NCI-H510A treated with DMSO at 0.1 percent for 48 hours (cell line): ENCODE measurements at regions not wholly inside any gene's neighbourhood (a gene's known extent, or its start where the extent isn't known, plus 50 kb on each side); places are given as distances from the start of the nearest gene placed in this dataset.
"Not testable (repeated sequence)": the region's sequence is repeated elsewhere in the genome, so short reads cannot be mapped to it uniquely, and the experiment has no call there.

ENCODE experiments used
- DNase-seq: peaks from one replicate; lab custom pipeline; 2025; lab: John Stamatoyannopoulos, UW

DNA sequence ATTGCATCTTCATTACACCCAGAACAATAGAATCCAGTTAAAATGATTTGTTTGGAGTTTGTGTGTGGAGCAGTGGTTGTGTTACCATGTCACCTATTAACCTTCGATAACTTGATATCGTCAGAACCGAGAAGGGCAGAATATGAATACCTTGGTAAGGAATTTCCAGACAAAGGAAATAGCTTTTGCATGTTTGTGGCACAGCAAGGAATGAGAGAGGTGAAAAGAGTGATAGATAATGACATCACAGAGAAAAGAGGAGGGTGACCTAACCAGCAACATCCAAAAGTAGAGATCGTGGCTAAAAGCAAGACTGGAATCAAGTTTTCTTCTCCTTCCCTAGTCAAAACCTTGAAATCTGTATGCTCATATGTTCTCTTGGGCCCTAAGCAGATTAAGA, 244.6 kb upstream of the NEGR1 start:
- DNase-seq, result no peak

DNA sequence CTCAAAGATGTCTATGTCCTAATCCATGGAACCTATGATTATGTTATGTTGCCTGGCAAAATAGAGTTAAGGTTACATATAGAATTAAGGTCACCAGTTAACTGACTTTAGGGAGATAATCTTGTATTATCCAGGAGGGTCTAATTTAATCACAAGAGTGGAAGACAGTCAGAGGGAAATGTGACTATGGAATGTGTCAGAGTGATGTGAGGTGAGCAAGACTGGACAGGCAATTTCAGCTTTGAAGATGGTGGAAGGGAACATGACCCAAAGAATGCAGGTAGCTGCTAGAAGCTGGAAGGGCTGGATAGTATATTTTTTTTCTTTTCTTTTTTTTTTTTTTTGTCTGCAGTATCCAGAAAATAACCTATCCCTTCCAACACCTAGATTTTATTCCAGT, 241.7 kb upstream of the NEGR1 start:
- no peak for DNase-seq

DNA sequence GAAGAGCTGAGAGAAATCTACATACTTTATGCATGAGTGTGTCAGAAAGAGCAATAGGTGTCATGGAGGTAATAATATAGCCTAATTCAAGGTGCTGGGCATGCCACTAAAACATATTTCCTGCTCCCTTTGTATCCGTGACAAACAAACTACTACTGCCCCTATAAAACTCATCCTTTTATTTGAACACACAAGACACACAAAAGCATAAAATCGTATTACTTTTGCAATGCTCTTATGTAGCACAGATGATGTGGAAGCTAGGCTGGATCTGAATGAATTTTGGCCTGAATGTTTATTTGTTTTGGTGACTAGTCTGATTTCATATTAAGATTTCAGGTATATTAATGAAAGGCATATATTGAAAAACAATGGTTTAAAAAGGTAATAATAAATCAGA, 239.3 kb upstream of the NEGR1 start:
- DNase-seq, result no peak

DNA sequence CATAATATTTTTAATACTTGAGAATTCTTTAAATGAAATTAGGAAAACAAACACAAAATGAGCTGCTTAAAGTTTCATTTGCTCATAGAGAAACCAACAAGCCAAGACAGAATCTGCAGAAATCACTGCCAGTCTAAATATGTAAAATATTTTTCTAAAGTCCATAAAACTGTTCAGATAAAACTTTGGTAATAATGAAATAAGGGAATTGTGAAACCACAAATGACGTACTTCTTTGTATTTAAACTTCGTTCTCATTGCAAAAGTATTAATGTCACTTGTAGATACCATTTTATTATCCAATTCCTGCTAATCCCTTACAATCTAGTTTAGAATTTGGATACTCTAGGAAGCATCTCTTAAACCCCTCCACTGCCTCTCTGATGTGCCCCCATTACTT, 234.5 kb upstream of the NEGR1 start:
- DNase-seq, result no peak

DNA sequence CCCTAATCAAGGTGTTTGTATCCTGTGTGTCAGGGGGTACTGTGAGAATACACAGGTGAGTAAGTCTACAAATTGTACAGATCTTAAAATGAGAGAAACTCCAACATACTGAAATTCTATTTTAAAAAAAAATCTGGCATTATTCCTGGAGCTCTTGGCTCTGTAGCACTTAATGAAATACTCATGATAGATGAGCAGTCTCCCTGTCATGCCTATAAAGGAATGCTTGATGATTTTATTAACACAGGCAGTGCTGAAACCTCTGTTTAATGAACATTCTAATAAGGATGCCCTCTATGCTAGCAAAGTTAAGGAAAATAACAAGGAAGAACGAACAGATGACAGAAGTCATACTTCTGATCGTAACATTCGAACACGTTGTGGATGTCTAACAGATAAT, 233.9 kb upstream of the NEGR1 start:
- DNase-seq, result no peak

DNA sequence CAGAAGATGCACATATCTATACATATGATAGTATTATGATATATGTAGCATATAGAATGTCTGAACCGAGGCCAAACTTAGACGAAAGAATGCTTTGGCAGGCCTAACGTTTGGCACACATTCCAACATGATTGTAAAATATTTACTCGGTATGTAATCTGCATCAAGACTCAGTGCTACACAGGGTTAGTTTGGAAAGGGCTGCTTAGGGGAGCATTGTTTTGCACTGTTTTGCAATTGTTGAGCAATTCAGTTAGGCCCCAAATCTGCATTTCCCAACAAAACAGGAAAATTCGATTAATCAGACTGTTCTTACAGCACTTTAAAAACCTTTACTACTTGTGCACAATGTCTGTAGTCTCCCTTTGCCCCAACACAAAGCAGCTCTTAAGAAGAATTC, 216.0 kb upstream of the NEGR1 start:
- no peak for DNase-seq

DNA sequence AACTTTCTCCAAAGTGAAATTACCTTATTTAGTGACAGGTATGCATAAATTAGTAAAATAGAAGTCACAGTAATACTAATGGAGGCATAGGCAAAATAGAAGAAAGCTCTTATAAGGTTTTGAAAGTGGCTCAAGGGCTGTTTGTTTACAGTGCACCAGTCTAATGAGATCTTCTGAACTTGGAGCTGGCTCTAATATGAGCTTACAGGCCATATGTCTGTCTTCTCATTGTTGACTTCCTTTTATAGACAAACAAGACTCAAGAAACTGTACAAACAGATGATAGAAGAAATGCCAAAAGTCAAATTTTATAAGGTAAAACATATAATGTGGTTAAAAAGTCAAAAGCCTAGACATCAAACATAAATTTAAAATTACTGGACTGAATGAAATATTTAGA, 207.5 kb upstream of the NEGR1 start:
- no peak for DNase-seq

DNA sequence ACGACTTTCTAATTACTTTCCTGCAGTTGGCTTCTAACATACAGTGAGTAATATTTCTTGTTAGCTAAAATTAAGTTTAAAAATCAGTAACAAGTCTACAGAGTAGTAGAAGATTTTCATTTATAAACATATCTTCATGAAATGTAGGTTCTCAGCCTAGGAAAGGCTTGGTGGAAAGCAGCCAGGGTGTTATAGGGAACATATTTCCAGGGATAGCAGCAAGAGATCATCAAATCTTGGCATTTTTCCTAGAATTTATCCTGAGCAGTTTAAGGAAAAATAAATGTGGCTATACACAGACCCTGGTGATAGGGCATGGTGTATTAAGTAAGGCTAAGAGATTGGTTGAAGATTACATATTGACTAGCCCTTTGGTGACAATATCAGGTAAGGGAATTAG, 203.5 kb upstream of the NEGR1 start:
- no peak for DNase-seq

DNA sequence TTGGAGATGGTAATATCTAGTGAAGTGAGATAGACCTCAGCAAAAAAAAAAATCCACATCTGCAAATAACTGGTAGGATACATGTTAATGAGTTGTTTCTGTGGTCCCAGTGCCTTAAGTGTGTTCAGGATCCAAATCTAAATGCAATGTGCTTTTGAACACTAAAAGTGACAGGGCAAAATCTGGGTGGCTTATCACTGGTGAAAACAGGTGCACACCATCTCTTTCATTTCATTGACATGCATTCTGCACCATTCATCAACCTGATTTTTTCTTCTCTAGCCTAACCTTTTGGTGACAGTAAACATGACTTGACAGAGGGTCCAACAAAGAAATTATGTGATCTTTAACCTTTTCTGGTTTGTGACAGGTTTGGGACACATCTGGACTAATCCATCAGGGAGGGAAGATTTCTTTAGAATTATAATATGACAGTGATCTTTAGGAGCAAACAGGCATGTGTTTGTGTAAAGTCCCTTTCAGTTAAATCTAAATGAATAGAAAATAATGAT, 201.6 kb upstream of the NEGR1 start:
- no peak for DNase-seq

DNA sequence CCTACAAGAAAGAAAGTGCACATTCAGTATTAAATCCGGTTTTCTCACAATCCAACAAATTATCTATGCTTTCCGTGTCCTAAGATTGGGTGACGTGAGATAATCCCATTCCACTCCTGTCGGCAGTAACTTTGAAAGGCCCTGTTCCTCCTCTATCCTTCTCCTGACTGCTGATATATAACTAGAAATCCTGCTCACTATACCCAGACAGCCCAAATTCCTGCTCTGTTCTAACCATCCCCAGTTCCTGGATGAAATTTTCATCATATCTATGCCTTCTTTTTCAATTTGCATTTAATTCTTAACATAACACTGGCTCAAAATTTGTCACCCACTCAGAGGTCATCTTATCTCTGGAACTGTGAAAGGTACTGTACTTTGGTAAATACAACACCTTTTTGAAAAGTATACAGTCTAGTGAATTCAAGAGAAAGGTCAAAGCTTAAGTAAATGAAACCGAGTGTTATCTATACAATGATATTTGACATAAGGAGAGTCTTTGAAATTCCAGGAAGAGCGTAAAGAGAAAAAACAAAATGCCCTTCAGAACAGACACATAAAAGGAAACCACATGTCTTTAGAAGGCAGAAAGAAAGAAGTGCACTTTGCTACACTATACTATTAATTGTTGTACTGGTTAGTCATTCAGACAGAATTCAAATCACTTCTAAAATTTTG, 200.5 kb upstream of the NEGR1 start:
- DNase-seq, result peak; percentile 29

DNA sequence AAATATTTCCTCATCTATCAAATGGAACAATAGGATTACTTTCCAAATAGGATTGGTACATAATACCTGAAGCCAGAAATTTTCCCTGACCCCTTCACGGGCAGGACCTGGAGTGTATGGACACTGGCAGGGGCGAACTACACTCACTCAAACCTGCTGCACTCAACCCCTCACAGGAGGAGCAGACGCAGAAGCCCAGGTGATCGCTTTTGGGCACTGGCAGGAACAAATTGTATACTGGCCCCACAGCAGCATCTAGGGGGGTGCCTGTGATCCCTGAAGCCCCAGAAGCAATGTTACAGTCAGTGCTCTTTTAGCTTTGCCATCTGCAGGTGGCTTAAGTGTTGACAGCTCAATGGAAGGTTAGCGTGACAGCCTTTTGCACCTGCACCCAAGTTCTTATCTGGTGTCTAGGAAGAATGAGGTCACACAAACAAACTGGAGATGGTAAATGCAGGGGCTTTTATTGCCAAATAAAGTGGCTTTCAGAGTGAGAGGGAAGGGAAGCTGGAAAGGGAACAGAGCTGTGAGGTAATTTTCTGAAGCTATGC, 199.2 kb upstream of the NEGR1 start:
- DNase-seq, result peak; percentile 62

DNA sequence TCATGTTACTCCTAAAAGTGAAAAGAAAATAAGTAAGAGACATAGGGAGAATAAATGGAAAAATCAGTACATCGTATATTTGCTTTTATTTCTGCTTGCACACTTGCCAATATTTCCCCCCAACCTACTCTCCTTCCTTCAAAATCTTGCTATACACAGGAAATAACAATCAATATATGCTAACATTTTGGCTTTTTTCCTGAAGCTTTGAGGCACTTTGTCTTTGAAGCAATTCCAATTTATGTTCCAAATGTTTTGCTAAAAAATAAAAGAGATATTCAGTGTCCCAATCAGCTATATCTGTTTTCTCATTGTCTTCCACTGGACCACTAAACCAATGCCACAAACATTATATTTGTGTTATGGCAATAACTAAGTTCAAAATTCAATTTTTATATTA, 184.0 kb upstream of the NEGR1 start:
- DNase-seq, result no peak

DNA sequence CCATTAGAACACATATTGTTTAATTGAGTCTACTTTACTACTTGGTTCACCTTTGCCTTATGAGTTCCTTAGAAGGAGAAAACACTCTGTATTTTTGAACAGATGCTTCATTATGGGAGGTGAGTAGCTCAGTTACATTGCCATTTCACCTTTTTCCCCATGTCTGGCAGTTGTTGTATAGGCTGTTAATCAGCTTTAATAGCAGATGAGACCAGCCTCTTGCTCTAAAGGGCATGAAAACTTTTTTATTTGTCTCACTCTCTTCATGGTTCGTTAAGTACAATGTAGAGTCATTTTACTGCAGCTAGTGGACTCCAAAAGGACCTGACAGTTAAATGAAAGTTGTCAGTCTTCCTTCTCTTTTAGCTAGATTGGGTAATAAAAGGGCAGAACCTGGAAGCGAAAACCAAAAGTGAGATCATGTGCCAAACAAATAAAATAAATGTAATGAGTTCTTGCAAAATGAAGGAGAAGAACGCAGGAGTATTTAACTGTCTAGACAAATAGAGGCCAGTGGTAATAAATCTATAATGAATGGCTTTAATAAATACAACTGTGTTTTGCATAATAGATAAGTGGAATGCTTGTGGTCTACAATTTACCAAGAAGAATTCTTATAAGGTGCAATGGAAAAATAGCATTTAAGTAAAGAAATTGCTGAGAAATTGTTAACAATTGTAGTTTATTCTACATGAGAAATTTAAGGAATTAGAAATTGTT, 180.0 kb upstream of the NEGR1 start:
- DNase-seq, result no peak

DNA sequence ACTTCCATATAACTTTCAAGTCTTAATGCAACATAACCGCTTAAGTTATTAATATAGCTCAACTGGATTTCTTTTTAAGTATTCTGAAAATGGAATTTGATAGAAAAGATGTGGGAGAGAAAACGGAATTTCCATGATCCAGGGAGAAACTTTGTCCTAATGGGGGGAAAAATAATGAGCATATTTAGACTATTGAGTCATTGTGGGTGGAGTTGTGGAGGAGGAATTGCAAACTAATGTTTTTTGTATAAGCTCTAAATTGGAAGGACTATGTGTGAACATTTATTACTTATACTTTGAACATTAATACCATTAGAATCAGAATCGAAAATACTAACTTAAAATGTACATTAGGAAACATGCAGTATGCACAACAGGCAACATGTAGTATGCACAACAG, 159.9 kb upstream of the NEGR1 start:
- no peak for DNase-seq

DNA sequence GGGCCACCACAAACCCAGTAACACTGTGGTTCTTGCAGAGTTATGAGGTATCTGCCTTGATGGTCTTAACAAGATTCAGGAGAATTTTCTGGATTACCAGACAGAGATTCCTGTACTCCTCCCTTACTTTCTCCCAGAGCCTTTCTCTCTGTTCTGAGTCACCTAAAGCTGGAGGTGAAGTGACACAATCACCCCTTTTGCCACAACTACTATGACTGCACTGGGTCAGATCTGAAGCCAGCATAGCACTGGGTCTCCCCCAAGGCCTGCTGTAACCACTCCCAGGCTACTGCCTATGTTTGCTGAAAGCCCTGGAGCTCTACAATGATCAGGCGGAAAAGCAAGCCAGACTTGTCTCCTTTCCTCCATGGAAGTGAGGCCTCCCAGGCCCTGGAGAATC, 156.7 kb upstream of the NEGR1 start:
- no peak for DNase-seq

DNA sequence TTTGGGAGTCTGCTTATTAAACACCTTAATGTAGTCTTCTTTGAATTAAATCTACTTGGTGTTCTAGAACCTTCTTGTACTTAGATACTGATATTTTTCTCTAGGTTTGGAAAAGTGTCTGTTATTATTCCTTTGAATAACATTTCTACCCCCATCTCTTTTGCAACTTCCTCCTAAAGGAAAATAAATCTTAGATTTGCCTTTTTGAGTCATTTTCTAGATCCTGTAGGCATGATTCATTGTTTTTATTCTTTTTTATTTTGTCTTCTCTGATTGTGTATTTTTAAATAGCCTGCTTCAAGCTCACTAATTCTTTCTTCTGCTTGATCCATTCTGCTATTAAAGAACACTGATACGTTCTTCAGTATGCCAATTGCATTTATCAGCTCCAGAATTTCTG, 155.9 kb upstream of the NEGR1 start:
- no peak for DNase-seq

DNA sequence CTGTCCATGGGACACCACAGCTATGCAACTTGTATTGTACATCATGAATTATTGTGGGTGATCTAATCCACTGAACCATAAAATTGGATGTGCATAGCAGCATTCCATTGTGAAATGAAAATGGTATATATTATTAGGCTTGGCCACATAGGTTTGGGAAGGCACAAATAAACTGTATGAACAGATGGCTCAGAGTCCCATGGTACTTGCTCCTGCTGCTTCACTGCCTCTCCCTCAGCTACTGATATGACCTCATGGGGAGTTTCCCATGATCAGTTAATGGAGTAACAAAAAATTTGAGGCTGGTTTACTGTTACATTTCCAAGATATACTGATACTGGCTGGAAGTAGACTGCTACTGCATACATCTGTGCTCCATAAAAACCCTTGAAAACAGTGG, 152.7 kb upstream of the NEGR1 start:
- no peak for DNase-seq

DNA sequence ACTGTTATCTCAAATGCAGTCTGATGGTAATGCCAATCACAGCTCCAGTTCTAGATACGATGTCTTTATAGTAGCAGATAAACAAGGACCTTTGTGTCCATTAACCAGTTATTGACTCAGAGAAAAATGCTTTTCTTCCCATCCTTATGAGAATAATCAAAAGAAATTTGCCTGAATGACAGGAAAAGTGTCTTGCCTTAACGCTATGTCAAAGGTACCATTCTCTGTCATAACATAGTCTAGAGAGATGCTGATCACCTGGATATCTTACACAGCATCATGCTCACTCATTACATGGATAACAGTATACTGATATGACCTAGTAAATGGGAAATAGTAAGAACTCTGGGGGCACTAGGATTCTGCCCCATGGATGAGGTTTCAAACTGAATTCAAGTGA, 151.7 kb upstream of the NEGR1 start:
- DNase-seq, result no peak

DNA sequence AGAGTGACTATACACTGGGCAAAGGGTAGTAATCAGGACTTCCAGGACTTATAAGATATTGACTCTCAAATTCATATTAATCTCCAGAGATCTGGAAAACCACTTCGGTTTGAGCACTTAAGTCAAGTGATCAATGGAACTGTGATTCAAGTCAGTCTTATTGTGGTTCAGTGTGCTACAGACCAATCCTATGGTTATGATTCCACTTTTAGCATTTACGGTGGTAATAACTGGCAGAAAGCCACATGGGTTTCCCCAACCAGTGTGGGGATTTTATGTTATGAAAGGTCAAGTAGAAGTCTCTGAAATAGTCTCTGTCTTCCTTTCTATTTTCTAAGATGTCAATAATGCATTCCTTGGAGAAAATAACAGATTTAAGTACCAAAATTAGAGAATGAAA, 151.3 kb upstream of the NEGR1 start:
- no peak for DNase-seq

DNA sequence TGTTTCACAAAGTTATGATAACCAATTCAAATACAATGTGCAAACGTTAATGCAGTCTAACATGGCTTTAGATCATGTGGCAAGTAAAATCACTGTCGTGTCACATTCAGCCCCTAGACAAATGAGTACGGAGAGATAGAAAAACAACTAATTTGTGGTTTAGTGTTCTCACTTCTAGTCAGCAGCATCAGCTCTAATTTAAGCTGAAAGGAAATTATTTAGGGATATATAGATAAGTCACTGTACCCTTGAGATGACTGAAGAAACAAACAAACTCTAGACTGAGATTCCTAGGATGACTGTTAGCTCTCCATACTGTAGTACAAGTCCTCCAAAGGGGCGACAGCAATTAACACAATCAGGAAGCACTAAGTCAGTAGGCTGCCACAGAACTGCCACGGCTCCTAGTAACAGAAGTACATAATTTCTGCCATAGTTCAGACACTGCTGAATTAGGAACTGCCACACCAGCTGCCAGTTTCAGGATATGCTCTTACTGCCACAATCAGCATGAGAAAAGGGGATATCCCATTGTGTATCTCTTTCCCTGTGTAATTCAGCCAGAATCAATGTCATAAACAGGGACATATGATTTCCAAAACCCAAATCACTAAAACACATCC, 150.4 kb upstream of the NEGR1 start:
- no peak for DNase-seq

DNA sequence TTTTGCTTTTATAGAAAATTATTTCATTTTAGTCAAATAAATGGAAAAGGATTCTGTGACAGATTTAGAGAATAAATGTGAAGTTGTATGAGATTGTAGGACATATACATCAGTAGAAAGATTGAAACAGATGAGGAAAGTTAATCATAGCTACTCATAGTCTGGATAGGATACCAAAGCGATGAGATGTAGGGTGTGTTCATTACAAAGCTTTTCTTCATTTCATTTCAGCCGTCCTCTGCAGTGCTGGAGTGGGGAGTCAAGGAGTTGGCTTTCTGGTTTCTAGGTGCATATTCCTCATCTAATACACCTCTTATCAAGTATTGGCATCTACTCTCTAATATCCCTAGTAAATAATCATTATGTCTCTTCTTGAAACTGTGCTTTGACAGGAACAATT, 149.5 kb upstream of the NEGR1 start:
- no peak for DNase-seq

DNA sequence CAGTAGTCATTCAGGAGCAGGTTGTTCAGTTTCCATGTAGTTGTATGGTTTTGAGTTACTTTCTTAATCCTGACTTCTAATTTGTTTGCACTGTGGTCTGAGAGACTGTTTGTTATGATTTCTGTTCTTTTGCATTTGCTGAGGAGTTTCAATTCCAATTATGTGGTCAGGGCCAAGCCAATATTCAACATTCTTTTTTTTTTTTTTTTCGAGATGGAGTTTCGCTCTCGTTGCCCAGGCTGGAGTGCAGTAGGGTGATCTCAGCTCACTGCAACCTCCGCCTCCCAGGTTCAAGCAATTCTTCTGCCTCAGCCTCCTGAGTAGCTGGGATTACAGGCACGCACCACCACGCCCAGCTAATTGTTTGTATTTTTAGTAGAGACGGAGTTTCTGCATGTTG, 145.9 kb upstream of the NEGR1 start:
- not testable (repeated sequence) for DNase-seq

DNA sequence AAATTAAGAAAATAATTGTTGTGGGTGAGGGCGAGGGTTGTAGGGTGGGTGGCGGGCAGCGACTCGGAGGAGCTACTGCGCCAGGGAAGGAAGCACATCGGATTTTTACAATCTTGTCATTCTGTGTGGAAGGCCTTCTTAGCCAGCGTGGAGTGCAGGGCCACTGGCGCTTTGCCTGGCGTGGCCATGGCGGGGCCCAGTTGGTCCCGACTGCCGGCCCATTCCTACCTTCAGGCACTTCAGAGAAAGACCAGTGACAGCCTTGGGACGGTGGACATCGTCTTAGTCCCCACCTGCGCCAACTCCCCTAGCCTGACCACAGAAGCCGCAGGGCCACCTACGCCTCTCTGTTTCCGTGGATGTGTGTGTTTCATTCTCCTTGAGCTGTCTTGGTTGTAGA, 136.9 kb upstream of the NEGR1 start:
- no peak for DNase-seq
